NOMO-1 treated with DMSO at 0.1 percent for 48 hours (cell line): ENCODE measurements at regions not wholly inside any gene's neighbourhood (a gene's known extent, or its start where the extent isn't known, plus 50 kb on each side); places are given as distances from the start of the nearest gene placed in this dataset.
"Not testable (repeated sequence)": the region's sequence is repeated elsewhere in the genome, so short reads cannot be mapped to it uniquely, and the experiment has no call there.

Source experiments
- DNase-seq: peaks from one replicate; lab custom pipeline; 2025; ENCODE audit not compliant: unreplicated experiment; lab: John Stamatoyannopoulos, UW

- no peak for DNase-seq
Observed at GRCh38 chr6:166705069-166705468, 78.0 kb upstream of the RPS6KA2 start.

- no peak for DNase-seq
Observed at GRCh38 chr6:166704171-166704570, 77.1 kb upstream of the RPS6KA2 start.

GRCh38 chr6:166703149-166703710 is 76.2 kb upstream of the RPS6KA2 start:
- no peak for DNase-seq

- not testable (repeated sequence) for DNase-seq
Observed at GRCh38 chr6:166701424-166701823, 74.4 kb upstream of the RPS6KA2 start.

GRCh38 chr6:166700871-166701270 is 73.8 kb upstream of the RPS6KA2 start:
- DNase-seq = not testable (repeated sequence)

- DNase-seq = peak; percentile 39
Observed at GRCh38 chr6:166697113-166697512, 70.1 kb upstream of the RPS6KA2 start.

GRCh38 chr6:166693880-166694279 is 66.8 kb upstream of the RPS6KA2 start:
- DNase-seq = no peak

- no peak for DNase-seq
Observed at GRCh38 chr6:166692723-166693302, 65.8 kb upstream of the RPS6KA2 start.

- no peak for DNase-seq
Observed at GRCh38 chr6:166691746-166692145, 64.7 kb upstream of the RPS6KA2 start.

- no peak for DNase-seq
Observed at GRCh38 chr6:166691199-166691598, 64.1 kb upstream of the RPS6KA2 start.

- DNase-seq = no peak
Observed at GRCh38 chr6:166689687-166690086, 62.6 kb upstream of the RPS6KA2 start.

- no peak for DNase-seq
Observed at GRCh38 chr6:166688901-166689300, 61.9 kb upstream of the RPS6KA2 start.

- no peak for DNase-seq
Observed at GRCh38 chr6:166687879-166688205, 60.8 kb upstream of the RPS6KA2 start.

- no peak for DNase-seq
Observed at GRCh38 chr6:166687070-166687878, 60.2 kb upstream of the RPS6KA2 start.

- no peak for DNase-seq
Observed at GRCh38 chr6:166686317-166686716, 59.3 kb upstream of the RPS6KA2 start.

- DNase-seq = no peak
Observed at GRCh38 chr6:166684866-166685265, 57.8 kb upstream of the RPS6KA2 start.

- DNase-seq = no peak
Observed at GRCh38 chr6:166684170-166684569, 57.1 kb upstream of the RPS6KA2 start.

- DNase-seq = no peak
Observed at GRCh38 chr6:166683477-166683876, 56.4 kb upstream of the RPS6KA2 start.

- DNase-seq = no peak
Observed at GRCh38 chr6:166679566-166679965, 52.5 kb upstream of the RPS6KA2 start.

- no peak for DNase-seq
Observed at GRCh38 chr6:166678426-166678825, 51.4 kb upstream of the RPS6KA2 start.

GRCh38 chr6:166677941-166678340 is 50.9 kb upstream of the RPS6KA2 start:
- DNase-seq = no peak
